IgD-negative memory B cell (primary cell): ENCODE measurements at regions not wholly inside any gene's neighbourhood (a gene's known extent, or its start where the extent isn't known, plus 50 kb on each side); places are given as distances from the start of the nearest gene placed in this dataset.

ENCODE experiments used
- H3K27ac Mint-ChIP-seq, 3 donors: one replicate each; pipeline ENCODE4 v1.8.0; 2020 to 2022; ENCODE audit warnings: mild to moderate bottlenecking in 3 of 3, mixed read lengths in 3 of 3, moderate library complexity in 1 of 3
- H3K27me3 Mint-ChIP-seq: one replicate; pipeline ENCODE4 v1.8.0; 2021; ENCODE audit warnings: mixed read lengths
- H3K36me3 Mint-ChIP-seq: one replicate; pipeline ENCODE4 v1.8.0; 2020; ENCODE audit warnings: mild to moderate bottlenecking, mixed read lengths
- H3K4me1 Mint-ChIP-seq, 3 donors: one replicate each; pipeline ENCODE4 v1.8.0; 2020 to 2022; ENCODE audit warnings: mixed read lengths in 3 of 3, mild to moderate bottlenecking in 1 of 3
- H3K4me3 Mint-ChIP-seq, 4 donors: one replicate each; pipeline ENCODE4 v1.8.0; 2020 to 2022; ENCODE audit warnings: mild to moderate bottlenecking in 4 of 4, mixed read lengths in 4 of 4, moderate library complexity in 3 of 4
- H3K9me3 Mint-ChIP-seq, 3 donors: one replicate each; pipeline ENCODE4 v1.8.0; 2020 to 2021; ENCODE audit warnings: mixed read lengths in 3 of 3, mild to moderate bottlenecking in 1 of 3

DNA sequence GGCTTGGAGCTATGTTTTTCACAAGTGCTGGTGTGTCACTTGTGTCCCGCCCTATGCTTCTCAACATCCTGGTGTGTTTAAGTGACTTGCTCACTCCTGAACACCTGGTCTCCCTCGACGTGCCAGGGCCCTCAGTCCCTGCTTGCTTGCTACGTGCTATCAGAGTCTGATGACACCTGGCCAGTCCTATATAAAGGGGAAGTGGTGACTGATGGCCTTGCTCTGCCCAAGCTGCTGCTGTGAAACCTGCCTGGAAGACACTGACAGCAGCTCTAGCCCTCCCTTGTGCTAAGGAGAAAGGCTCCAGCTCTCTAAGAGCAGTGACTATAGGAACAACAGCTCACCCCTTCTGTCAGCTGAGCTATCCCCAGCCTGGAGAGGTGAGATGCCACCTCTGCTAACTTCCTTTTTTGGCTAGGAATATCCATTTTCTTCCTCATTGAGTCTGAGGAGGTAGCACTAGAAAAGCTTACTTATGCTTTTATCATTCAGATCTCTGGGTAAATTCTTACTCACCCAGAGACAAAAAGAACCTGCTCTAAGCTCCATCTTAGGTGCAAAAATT, 77.2 kb upstream of the PLXNA4 start:
- no peaks in the 10 kb centered on the region for H3K36me3 Mint-ChIP-seq
- peaks cover 8% of the 10 kb centered on the region for H3K27me3 Mint-ChIP-seq
- peaks cover 12 to 36% (median 27%) of the 10 kb centered on the region in 3 donors for H3K4me1 Mint-ChIP-seq
- peak overlapping the region in 2 of 4 donors; percentile 43 to 79 for H3K4me3 Mint-ChIP-seq
- peak overlapping the region in 2 of 3 donors; percentile 7 to 36 for H3K27ac Mint-ChIP-seq
- peaks cover 2 to 14% (median 7%) of the 10 kb centered on the region in 3 donors for H3K9me3 Mint-ChIP-seq

DNA sequence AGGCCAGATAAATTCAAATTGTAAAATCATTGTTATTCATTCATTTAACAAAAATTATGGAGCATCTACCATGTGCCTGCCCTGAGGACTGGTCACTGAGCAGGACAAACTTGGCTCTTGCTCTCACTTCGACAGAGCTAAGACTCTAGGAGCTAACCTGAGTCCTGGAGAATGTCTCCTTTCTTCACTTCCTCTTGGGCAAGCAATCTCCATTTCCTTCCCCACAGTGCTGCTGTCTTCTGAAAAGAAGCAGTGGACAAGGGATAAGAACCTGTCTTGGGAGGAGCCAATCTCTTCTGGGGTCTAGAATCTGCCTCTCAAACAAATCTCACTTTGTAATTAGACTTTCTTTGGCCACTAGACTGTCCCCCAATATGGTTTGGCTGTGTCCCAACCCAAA, 76.2 kb upstream of the PLXNA4 start:
- Mint-ChIP-seq H3K4me3 (no peak overlapping the region), H3K27me3 (peaks cover 7% of the 10 kb centered on the region), H3K36me3 (no peaks in the 10 kb centered on the region), H3K4me1 (peaks cover 11 to 31% (median 25%) of the 10 kb centered on the region in 3 donors), H3K27ac (no peak overlapping the region), H3K9me3 (peaks cover 0 to 7% (median 3%) of the 10 kb centered on the region in 3 donors)

DNA sequence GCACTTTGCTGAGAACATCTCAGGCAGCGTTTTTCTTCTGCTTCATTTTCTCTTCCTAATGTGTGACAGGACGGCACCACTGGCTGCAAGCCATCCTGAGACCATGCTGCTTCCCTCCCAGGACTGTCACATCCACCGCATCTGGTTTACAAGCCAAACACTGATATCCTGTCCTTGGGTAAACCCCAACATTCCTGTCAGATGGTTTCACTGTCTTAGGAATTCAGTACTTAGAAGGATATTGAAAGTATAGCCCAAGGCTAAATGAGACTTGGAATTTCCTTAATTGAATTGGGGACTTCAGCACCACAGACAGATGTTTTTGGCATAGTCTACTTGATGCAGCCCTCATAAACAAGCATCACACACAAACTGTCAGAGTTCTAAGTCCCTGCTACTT, 74.2 kb upstream of the PLXNA4 start:
- H3K36me3 Mint-ChIP-seq, result no peaks in the 10 kb centered on the region
- peaks cover 4 to 23% (median 18%) of the 10 kb centered on the region in 3 donors for H3K4me1 Mint-ChIP-seq
- no peak overlapping the region for H3K27ac Mint-ChIP-seq
- peaks cover 0 to 3% (median 0%) of the 10 kb centered on the region in 3 donors for H3K9me3 Mint-ChIP-seq
- peaks cover 4% of the 10 kb centered on the region for H3K27me3 Mint-ChIP-seq
- no peak overlapping the region for H3K4me3 Mint-ChIP-seq

DNA sequence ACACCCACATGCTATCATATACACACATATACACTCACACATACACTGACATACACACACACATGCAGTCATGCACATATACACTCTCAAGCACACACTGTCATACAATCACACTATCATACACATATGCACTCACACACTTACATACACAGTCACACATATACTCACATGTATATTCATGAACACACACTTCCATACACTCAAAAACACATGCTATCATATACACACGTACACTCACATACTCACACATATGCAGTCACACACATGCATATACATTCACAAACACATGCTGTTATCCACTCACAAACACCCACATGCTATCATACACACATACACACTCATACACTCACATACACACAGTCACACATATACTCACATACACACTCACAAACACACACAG, 71.0 kb upstream of the PLXNA4 start:
- Mint-ChIP-seq H3K4me3 (no peak overlapping the region), H3K36me3 (no peaks in the 10 kb centered on the region), H3K27me3 (peaks cover 1% of the 10 kb centered on the region), H3K27ac (no peak overlapping the region), H3K4me1 (no peaks in the 10 kb centered on the region), H3K9me3 (no peaks in the 10 kb centered on the region)

DNA sequence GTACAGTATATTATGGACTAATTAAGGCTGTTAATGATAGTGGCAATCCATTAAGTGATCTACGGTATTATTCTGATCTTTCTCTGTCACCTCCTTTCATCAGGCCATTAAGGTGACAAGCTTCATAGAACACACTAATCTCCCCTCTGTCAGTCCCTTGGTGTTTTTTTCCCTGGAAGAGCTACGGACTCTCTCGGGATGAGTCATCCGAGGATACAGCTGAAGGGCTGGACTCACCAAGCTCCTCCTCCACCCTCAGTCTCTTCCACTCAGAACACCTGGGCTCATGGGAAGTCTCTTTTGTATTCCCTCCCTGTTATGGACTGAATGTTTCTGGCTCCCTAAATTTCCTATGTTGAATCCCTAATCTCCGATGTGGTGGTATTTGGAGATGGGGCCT, 69.8 kb upstream of the PLXNA4 start:
- no peaks in the 10 kb centered on the region for H3K4me1 Mint-ChIP-seq
- H3K4me3 Mint-ChIP-seq, result no peak overlapping the region
- peaks cover 1% of the 10 kb centered on the region for H3K27me3 Mint-ChIP-seq
- H3K9me3 Mint-ChIP-seq, result no peaks in the 10 kb centered on the region
- H3K36me3 Mint-ChIP-seq, result no peaks in the 10 kb centered on the region
- H3K27ac Mint-ChIP-seq, result no peak overlapping the region

DNA sequence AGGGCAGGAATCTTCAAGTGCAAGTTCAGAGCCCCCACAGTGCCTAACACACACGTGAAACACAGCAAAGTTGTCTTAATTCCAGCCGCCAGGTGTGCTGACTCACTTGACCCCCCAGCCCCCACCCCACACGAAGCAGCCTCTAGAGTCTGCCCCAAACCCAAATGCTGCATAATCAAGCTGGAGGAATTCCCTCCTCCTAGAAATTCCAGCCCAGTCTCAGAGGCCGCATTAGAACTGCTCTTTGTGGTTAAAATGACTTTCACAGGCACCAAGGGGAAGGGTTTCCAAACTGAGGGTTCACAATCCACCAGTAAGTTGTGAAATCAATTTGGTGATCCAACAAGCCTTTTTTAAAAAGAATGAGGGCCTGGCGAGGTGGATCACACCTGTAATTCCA, 67.0 kb upstream of the PLXNA4 start:
- Mint-ChIP-seq H3K4me1 (no peaks in the 10 kb centered on the region), H3K27ac (no peak overlapping the region), H3K4me3 (no peak overlapping the region)

DNA sequence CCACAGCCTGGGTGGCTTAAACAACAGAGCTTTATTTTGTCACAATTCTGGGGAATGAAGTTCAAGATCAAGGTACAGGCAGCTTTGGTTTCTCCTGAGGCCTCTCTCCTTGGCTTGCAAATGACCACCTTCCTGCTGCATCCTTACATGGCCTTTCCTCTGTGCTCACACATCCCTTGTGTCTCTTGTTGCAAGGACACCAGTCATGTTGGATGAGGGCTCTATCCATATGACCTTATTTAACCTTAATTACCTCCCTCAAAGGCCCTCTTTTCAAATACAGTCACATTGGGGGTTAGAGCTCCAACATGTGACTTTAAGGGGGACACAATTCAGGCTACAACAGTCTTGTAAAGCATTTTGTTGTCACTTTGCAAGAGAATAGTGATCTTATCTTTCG, 65.0 kb upstream of the PLXNA4 start:
- Mint-ChIP-seq H3K9me3 (peaks cover 0 to 1% (median 0%) of the 10 kb centered on the region in 3 donors), H3K27me3 (peaks cover 4% of the 10 kb centered on the region)

More for the DNA sequence above, 67.0 kb upstream of the PLXNA4 start:
- no peaks in the 10 kb centered on the region for H3K36me3 Mint-ChIP-seq
- H3K9me3 Mint-ChIP-seq, result no peaks in the 10 kb centered on the region
- peaks cover 4% of the 10 kb centered on the region for H3K27me3 Mint-ChIP-seq

DNA sequence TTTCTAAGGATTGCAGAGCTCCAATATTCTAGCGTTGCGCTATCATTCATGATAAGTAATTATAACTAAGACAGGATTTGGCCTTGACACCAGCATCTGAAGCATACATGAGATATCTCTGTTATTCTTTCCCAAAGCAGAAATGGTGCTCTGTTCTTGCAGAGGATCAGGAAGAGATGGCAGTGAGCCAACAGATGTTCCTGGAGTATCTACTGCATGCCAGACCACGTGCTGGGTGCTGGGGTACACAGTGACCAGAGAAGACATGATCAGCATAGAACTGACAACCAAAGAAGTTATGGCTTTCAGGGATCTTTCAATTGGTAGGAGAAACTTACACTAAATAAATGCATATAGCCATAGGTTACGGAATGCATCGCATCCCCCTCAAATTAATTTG, 63.7 kb upstream of the PLXNA4 start:
- no peaks in the 10 kb centered on the region for H3K36me3 Mint-ChIP-seq
- no peak overlapping the region for H3K4me3 Mint-ChIP-seq
- no peaks in the 10 kb centered on the region for H3K4me1 Mint-ChIP-seq
- peaks cover 6% of the 10 kb centered on the region for H3K27me3 Mint-ChIP-seq
- peaks cover 0 to 1% (median 0%) of the 10 kb centered on the region in 3 donors for H3K9me3 Mint-ChIP-seq
- no peak overlapping the region for H3K27ac Mint-ChIP-seq

More for the DNA sequence above, 65.0 kb upstream of the PLXNA4 start:
- Mint-ChIP-seq H3K36me3 (no peaks in the 10 kb centered on the region), H3K4me3 (no peak overlapping the region), H3K4me1 (no peaks in the 10 kb centered on the region), H3K27ac (no peak overlapping the region)

DNA sequence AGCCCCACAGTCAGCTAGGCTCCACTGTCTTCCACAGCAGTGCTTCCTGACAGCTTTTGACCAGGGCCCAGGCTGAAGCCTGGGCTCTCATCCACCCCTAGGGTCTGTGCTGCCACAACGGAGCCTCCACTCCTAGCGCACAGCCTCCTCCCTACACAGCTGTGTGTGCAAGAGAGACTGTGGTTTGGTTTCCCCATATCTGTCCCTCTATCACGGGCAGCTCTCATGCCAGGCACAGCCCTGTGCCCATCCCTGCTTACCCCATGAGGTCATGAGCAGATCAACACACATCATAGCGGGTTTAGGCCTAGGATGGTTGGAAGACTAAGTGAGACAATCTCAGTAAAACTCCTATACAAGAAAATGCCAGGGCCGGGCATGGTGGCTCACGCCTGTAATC, 61.7 kb upstream of the PLXNA4 start:
- Mint-ChIP-seq H3K27ac (no peak overlapping the region), H3K9me3 (peaks cover 0 to 1% (median 0%) of the 10 kb centered on the region in 3 donors), H3K4me1 (no peaks in the 10 kb centered on the region), H3K36me3 (no peaks in the 10 kb centered on the region), H3K4me3 (no peak overlapping the region), H3K27me3 (peaks cover 5% of the 10 kb centered on the region)

DNA sequence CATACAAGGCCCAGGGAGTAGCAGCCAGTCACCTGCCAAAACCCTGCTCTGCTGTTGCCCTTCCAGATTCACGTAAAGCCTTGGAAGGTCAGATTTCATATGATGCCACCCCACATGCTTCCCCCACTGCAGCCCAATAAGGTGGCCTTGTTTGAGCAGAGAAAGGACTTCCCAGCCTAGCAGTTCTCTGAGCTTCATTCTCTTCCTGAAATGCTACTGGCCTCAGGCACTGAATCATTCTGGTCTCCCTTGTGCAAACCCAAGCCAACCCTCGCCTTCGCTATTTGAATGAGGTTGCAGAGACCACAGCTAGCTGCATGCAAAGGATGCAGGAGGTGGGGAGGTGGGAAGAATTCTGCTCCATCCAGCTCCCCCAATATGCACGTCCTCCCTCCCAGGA, 60.3 kb upstream of the PLXNA4 start:
- Mint-ChIP-seq H3K36me3 (no peaks in the 10 kb centered on the region), H3K4me3 (no peak overlapping the region), H3K9me3 (peaks cover 0 to 1% (median 0%) of the 10 kb centered on the region in 3 donors), H3K27ac (no peak overlapping the region), H3K4me1 (no peaks in the 10 kb centered on the region), H3K27me3 (peaks cover 5% of the 10 kb centered on the region)

DNA sequence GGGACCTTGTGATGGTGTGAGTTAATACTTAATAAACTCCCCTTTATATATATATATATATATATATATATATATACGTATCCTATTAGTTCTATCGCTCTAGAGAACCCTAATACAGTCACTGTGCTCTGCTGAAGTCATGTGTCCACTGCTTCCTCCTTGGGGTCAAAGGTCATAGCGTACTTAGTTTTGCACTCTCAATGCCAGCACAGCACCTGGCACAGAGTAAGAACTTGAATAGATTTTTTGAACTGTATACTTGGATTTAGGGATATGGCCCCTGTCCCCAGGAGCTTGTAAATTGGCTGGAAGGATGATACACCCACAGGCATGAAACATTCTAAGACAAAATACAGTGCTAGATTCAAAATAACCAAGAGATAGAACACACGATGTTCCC, 58.9 kb upstream of the PLXNA4 start:
- H3K4me1 Mint-ChIP-seq, result no peaks in the 10 kb centered on the region
- H3K27ac Mint-ChIP-seq, result no peak overlapping the region
- no peaks in the 10 kb centered on the region for H3K36me3 Mint-ChIP-seq
- H3K27me3 Mint-ChIP-seq, result peaks cover 5% of the 10 kb centered on the region
- H3K4me3 Mint-ChIP-seq, result no peak overlapping the region
- peaks cover 0 to 1% (median 0%) of the 10 kb centered on the region in 3 donors for H3K9me3 Mint-ChIP-seq

DNA sequence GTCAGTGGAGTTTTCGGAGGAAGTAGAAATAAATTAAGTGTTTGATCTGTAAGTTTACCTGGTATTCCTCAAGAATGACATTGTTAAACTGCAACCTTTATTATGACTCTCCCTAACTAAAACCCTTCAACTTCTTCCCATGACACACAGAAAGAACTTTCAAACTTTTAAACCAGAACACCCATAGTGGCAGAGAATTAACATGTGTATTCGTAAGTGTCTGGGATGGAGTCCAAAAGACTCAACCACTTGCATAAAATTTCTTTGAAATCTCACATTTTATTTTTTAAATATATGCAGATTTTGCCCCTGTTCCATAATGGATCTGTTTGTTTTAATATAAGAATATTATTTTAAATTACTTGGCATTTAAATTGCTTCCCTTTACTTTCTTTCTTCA, 54.6 kb upstream of the PLXNA4 start:
- Mint-ChIP-seq H3K4me1 (no peaks in the 10 kb centered on the region), H3K4me3 (no peak overlapping the region), H3K27ac (no peak overlapping the region), H3K9me3 (peaks cover 0 to 2% (median 0%) of the 10 kb centered on the region in 3 donors), H3K36me3 (peaks cover 2% of the 10 kb centered on the region), H3K27me3 (peaks cover 5% of the 10 kb centered on the region)
